ENCODE measurements at regions not wholly inside any gene's neighbourhood (a gene's known extent, or its start where the extent isn't known, plus 50 kb on each side); places are given as distances from the start of the nearest gene placed in this dataset.

DNA sequence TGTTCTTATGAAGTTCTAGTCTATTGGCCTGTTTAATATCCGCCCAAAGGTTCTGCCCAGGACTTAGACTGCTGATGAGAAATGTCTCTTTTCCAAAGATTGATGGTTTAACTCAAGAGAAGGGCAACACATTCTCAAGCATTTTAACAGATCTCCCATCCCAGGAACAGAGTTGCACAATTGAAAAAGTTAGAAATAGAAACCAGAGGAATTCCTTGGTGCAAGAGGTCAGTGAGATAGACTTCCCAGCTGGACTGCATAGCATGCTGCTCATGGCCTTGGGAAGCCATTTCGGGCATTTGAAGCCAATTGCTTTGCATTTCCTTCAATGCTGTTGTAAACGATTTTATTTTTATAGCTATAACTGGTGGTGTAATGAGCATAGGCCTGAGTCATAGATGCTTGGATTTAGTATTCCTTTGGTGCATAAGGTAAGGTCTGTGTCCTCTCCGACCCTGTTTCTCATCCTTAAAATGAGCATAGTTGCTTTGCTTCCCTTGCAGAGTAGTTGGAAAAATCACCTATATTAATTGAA is 292.2 kb upstream of the JAG1 start:
- DNase-seq (ENCODE audit: low read depth) = no peak

DNA sequence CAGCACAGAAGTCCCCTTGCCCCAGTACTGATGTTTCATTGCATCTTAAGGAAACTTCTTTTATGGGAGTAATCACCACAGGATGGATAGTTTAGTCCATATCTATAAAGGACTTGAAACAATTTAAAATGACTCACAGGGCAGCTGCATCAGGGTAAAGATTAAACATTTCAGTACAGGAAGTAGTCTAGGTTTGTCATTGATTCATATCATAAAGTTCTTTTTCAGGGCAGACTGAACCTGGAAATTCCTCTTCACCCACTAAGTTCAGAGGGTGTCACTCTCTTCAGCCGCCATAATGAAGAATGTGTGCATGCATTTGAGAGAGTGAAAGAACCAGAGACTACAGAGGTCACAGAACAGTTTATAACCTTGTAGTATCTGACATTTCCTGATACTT is 296.3 kb upstream of the JAG1 start:
- TF ChIP-seq, protein P1, sequence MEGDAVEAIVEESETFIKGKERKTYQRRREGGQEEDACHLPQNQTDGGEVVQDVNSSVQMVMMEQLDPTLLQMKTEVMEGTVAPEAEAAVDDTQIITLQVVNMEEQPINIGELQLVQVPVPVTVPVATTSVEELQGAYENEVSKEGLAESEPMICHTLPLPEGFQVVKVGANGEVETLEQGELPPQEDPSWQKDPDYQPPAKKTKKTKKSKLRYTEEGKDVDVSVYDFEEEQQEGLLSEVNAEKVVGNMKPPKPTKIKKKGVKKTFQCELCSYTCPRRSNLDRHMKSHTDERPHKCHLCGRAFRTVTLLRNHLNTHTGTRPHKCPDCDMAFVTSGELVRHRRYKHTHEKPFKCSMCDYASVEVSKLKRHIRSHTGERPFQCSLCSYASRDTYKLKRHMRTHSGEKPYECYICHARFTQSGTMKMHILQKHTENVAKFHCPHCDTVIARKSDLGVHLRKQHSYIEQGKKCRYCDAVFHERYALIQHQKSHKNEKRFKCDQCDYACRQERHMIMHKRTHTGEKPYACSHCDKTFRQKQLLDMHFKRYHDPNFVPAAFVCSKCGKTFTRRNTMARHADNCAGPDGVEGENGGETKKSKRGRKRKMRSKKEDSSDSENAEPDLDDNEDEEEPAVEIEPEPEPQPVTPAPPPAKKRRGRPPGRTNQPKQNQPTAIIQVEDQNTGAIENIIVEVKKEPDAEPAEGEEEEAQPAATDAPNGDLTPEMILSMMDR (conservative IDR thresholded peaks at IDR 0.05; ENCODE audit: low read depth, low read length) = no peak
- DNase-seq (ENCODE audit: low read depth) = no peak
- no peak overlapping the region for H3K4me3 ChIP-seq (ENCODE audit: low read length)

More for the DNA sequence above, 292.2 kb upstream of the JAG1 start:
- TF ChIP-seq, protein P1 (conservative IDR thresholded peaks at IDR 0.05; ENCODE audit: low read depth, low read length) = no peak
- H3K4me3 ChIP-seq (ENCODE audit: low read length) = no peak overlapping the region

- DNase-seq (ENCODE audit: low read depth) = no peak
- H3K4me3 ChIP-seq (ENCODE audit: low read length) = no peak overlapping the region
- TF ChIP-seq, protein P1 (conservative IDR thresholded peaks at IDR 0.05; ENCODE audit: low read depth, low read length) = no peak
Observed at GRCh38 chr20:10971096-10971495, 297.3 kb upstream of the JAG1 start.

DNA sequence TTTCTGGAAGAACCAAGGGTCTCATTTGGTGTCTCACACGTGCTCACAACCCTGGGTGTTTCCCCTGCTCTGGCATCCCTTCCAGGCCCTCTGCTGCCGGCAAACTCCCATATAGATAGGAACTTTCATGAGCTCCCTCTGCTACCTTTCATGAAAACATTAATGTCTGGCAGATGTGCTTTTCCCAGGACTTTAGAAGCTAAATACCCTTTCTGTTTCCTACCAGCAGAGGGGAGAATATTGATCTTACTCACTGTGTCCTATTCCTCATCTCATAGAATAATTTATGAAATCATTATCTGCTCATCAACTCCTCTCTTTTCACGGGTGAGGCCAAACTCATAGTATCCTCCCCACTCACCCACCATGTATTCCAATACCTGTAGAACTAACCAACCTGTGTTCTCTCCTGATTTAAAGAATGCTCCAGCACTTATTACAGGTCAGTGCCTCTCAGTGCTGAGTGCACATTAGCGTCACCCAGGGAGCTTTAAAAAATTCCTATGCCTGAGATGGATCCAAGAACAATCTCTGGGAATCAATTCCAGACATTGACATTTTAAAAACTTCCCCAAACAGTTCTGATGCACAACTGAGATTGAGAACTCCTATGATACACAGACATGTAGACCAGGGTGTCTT is 298.5 kb upstream of the JAG1 start:
- TF ChIP-seq, protein P1 (conservative IDR thresholded peaks at IDR 0.05; ENCODE audit: low read depth, low read length) = peak; percentile 14
- no peak overlapping the region for H3K4me3 ChIP-seq (ENCODE audit: low read length)
- DNase-seq (ENCODE audit: low read depth) = no peak

- H3K4me3 ChIP-seq (ENCODE audit: low read length) = no peak overlapping the region
- no peak for DNase-seq (ENCODE audit: low read depth)
- TF ChIP-seq, protein P1 (conservative IDR thresholded peaks at IDR 0.05; ENCODE audit: low read depth, low read length) = no peak
Observed at GRCh38 chr20:10976051-10976450, 302.3 kb upstream of the JAG1 start.

DNA sequence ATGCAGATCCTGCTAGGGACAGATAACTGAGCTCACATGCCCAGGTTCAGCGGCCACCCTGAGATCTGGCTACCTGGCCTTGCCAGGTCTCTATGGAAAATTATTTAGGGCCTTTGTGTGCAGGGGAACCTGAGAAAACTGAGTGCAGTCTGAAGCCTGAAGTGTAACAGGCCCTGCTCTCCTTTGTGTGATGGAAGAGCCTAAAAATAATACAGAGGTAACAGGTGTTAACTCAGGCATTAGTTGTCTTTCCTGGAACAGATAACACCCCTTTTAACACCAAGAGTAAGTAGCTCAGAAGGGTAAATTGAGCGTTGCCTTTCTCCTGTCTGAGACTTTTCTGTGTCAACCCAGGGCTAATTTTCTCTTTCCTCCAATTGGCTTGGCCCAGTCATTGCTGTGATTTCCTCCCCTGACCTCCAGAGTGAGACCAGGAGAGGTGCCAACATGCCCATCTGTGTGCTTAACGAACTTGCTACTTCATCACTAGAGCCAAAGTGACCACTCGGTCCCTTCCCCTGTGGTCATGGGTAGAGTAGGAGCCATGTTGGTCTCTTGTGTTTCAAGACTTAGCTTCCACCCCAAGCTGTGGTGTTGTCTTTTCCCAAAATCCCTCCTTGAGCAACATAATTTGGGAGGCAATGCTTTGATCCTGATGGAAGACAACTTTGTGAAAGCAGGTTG is 304.4 kb upstream of the JAG1 start:
- no peak overlapping the region for H3K4me3 ChIP-seq (ENCODE audit: low read length)
- DNase-seq (ENCODE audit: low read depth) = no peak
- TF ChIP-seq, protein P1 (conservative IDR thresholded peaks at IDR 0.05; ENCODE audit: low read depth, low read length) = no peak

DNA sequence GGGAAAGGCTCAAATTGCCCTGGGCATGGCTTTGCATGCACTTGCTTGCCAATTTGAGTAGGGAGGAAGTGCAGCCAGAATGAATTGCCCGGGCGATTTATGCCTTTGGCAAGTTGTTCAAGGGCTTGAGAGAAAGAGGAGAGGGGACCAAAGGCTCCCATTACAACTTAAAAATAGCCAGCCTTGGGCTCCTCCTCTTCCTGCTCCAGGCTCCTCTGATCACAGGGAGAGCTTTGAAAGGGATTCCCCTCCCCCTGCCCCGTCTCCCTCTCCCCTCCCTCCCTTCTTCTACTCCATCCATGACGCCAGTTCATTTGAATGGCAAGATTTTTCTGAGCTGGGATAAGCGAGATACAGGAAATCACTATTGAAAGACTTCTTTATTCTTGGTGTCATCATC is 304.9 kb upstream of the JAG1 start:
- H3K4me3 ChIP-seq (ENCODE audit: low read length) = no peak overlapping the region
- TF ChIP-seq, protein P1 (conservative IDR thresholded peaks at IDR 0.05; ENCODE audit: low read depth, low read length) = no peak
- DNase-seq (ENCODE audit: low read depth) = no peak
